ENCODE measurements at regions not wholly inside any gene's neighbourhood (a gene's known extent, or its start where the extent isn't known, plus 50 kb on each side); places are given as distances from the start of the nearest gene placed in this dataset.
"Not testable (repeated sequence)": the region's sequence is repeated elsewhere in the genome, so short reads cannot be mapped to it uniquely, and the experiment has no call there.

DNA sequence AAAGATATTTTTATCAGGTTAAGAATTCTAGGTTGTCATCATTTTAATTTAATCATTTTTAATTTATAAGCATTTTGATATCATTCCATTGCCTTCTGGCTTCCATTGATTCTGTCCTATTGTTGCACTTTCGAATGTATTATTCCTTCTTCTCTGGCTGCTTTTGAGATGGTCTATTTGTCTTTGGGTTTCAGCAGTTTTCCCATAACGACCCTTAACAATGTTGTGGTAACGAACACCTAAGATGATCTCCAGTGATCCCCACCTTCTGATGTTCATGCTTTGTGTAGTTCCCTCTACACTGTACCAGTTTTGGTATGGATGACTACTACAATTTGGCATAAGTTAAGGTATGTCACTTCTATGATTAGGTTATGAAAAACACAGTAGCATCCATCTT, 59.9 kb downstream of the MINAR1 start:
- no peak for DNase-seq

DNA sequence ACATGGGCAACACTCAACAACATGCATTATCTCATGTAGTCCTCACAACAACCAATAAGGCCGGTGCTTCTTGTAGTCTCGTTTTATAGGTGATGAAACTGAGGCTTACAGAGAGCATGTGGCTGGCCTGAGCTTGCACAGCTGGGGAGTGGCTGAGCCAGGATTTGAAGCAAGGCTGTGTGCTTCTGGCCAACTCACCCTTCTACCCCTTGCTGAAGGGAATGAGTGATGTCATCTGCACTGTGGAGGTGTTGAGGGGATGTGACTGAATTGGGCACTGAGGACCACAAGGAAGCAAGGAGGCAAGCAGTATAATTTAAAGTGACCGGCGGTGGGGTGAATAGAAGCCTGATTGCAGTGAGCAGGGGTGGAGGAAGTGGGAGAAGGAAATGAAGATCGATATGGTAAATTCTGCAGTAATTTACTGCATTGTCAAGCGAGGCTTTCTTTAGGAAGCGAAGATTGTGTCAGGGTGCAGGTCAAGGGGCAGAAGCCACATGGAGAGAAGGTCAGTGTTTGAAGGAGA, 62.3 kb downstream of the MINAR1 start:
- DNase-seq: no peak

- no peak for DNase-seq
These were observed 63.0 kb downstream of the MINAR1 start for GRCh38 chr15:79494963-79495755.

GRCh38 chr15:79495775-79496174, 63.6 kb downstream of the MINAR1 start:
- DNase-seq: no peak

- DNase-seq: no peak
These were observed 64.7 kb downstream of the MINAR1 start for GRCh38 chr15:79496838-79497237.

DNA sequence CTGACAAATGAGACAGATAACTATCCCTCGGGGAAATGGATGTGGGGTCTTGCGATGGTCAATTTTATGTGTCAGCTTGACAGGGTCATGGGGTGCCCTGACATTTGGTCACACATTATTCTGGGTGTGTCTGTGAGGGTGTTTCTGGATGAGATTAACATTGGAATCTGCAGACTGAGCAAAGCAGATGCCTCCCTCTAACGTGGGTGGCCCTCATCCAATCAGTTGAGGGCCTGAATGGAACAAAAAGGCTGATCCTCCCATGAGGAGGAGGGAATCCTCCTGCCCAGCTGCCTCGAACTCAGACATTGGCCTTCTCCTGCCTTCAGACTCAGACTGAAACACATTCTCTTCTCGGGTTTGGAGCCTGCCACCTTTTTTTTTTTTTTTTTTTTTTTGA, 69.0 kb downstream of the MINAR1 start:
- DNase-seq: no peak

DNA sequence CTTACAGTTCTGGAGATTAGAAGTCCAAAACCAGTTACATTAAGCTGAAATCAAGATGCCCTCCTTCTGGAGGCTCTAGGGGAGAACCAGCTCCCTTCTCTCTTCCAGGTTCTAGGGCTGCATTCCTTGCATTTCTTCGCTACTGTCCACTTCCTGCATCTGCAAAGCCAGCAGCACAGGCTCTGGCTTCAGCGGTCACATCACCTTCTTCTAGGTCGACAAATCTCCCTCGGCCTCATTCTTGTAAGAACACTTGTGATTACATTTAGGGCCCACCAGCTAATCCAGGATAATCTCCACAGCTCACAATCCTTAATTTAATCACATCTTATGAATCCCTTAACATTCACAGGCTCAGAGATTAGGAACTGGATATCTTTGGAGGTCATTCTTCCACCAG, 73.8 kb downstream of the MINAR1 start:
- DNase-seq: no peak

GRCh38 chr15:79512844-79513243, 80.7 kb downstream of the MINAR1 start:
- DNase-seq: not testable (repeated sequence)

DNA sequence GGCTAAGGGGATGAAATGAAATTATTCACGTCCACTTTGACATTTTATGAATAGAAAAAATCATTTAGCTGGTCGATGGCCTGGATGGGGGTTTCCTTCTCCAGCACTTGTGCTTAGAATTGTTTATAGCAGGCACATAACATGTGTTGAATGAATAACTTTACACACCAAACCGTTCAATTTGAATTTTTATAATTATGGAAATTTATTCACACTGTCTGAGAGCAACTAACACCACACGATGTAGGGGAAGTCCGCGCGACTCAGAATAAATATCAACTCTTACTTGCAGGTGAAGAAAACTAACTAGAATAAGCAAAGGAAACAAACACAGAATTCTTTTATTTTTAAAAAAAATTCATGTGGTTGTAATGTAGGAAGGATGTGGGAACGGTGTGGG, 81.3 kb downstream of the MINAR1 start:
- DNase-seq: no peak

GRCh38 chr15:79513940-79514339, 81.8 kb downstream of the MINAR1 start:
- DNase-seq: no peak

DNA sequence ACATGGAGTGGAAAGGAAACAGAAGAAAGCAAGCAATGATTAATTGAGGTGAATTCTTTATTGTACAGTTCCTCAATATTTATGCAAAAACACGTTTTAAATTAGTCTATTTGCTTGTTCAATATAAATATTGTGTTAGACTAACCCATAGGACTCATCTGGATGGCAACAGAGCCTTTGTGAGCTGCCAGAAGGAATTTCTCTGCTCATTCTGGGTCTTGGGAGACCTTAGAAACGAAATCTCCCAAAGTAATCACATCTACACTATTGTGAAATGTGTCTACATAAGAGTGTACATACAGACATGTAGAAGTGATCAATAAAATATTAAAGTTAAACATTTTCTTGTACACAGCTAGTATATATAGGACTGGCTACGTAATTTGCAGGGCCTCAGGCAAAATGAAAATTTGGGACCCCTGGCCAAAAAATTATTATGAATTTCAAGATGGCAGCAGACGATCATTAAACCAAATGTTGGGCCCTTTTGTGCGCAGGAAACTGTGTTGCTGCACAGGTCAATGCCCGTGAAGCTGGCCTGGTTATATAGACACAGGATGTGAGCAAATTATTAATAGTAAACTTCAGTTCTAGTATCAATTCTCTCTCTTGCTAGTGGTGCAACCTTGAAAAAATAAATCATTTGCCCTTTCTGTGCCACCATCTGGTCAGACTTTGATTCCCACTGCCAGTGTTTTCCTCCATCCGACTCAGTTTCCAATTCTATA, 83.3 kb downstream of the MINAR1 start:
- DNase-seq: no peak

DNA sequence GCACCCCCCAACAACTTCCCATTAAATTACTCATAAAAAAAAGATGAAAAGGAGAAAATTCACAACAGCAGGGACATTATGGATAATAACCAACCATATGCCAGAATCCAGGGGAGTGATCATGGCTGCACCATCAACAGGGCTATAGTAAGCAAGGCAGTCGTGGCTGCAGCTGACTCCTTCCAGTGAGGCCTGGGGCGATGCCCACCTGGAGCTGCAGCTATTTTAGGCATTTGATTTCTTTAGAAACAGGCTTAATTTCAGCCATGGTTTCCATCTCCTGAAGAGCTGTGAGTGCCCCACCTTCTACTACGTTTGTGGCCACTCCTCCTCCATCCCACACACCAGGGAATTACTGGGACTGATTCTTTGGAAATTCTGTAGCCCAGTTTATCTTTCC, 84.0 kb downstream of the MINAR1 start:
- DNase-seq: no peak

GRCh38 chr15:79516646-79517045, 84.5 kb downstream of the MINAR1 start:
- no peak for DNase-seq

- no peak for DNase-seq
These were observed 87.5 kb downstream of the MINAR1 start for GRCh38 chr15:79519628-79520027.

GRCh38 chr15:79520654-79521053, 88.5 kb downstream of the MINAR1 start:
- DNase-seq: no peak

- no peak for DNase-seq
These were observed 90.5 kb downstream of the MINAR1 start for GRCh38 chr15:79522656-79523055.

DNA sequence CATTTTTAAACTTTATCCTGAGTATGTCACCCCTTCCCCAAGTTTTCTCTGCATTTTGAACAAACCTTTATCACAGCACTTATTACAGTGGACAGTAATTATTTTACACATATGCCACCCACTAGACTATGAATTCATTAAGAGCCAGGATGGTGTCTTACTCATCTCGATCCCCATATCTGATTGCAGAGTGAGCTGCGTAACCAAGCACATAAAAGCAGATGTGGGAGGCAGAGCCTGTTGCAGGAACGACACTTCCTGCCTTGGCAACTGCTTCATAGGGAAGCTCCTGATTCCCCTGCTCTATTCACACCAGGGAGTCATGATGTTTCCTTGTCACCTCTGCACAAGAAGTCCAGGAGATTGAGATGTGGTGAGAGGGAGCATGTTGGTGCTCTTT, 91.1 kb downstream of the MINAR1 start:
- no peak for DNase-seq

- no peak for DNase-seq
These were observed 92.4 kb downstream of the MINAR1 start for GRCh38 chr15:79524531-79524930.

- DNase-seq: no peak
These were observed 94.2 kb downstream of the MINAR1 start for GRCh38 chr15:79526376-79526775.

GRCh38 chr15:79527821-79528220, 95.7 kb downstream of the MINAR1 start:
- no peak for DNase-seq

- DNase-seq: no peak
These were observed 97.1 kb downstream of the MINAR1 start for GRCh38 chr15:79529157-79529785.

GRCh38 chr15:79535536-79535935, 103.4 kb downstream of the MINAR1 start:
- no peak for DNase-seq

GRCh38 chr15:79538527-79538926, 106.4 kb downstream of the MINAR1 start:
- DNase-seq: no peak

GRCh38 chr15:79539401-79539800, 107.3 kb downstream of the MINAR1 start:
- DNase-seq: no peak
